OCI-LY1 (cell line): ENCODE measurements at regions not wholly inside any gene's neighbourhood (a gene's known extent, or its start where the extent isn't known, plus 50 kb on each side); places are given as distances from the start of the nearest gene placed in this dataset.

ENCODE experiments used
- H2AFZ ChIP-seq: fragments of 200-600 bp; sonication (generic), shearing (Covaris generic); 2 replicates; pipeline ENCODE4 v1.6.0; 2014; ENCODE audit warnings: antibody characterized with exemption, mild to moderate bottlenecking, low read length
- H3F3A ChIP-seq: fragments of 200-600 bp; sonication (generic), shearing (Covaris generic); 2 replicates; pipeline ENCODE4 v1.6.0; 2014; ENCODE audit warnings: mild to moderate bottlenecking, antibody characterized with exemption, low read length, moderate library complexity; ENCODE audit not compliant: insufficient read depth
- H3K27ac ChIP-seq: fragments of 200-600 bp; sonication (generic); 2 replicates; pipeline ENCODE4 v1.5.1; 2014; ENCODE audit warnings: low read length, mixed run types, mild to moderate bottlenecking, low read depth; ENCODE audit not compliant: poor library complexity, severe bottlenecking
- H3K27me3 ChIP-seq: fragments of 200-600 bp; sonication (generic); 2 replicates; pipeline ENCODE4 v1.6.0; 2014; ENCODE audit warnings: antibody characterized with exemption, mild to moderate bottlenecking, low read length, moderate library complexity; ENCODE audit not compliant: insufficient read depth
- H3K36me3 ChIP-seq: fragments of 200-600 bp; sonication (generic); 2 replicates; pipeline ENCODE4 v1.6.1; 2014; ENCODE audit warnings: mild to moderate bottlenecking, antibody characterized with exemption, low read length, moderate library complexity, mixed read lengths; ENCODE audit not compliant: insufficient read depth
- H3K4me1 ChIP-seq: fragments of 200-600 bp; sonication (generic); 2 replicates; pipeline ENCODE4 v1.5.1; 2014; ENCODE audit warnings: mild to moderate bottlenecking, low read length, moderate library complexity; ENCODE audit not compliant: insufficient read depth, severe bottlenecking
- H3K4me2 ChIP-seq: fragments of 200-600 bp; sonication (generic), shearing (Covaris generic); 2 replicates; pipeline ENCODE4 v1.6.1; 2014; ENCODE audit warnings: low read length
- H3K4me3 ChIP-seq: fragments of 200-600 bp; sonication (generic); 2 replicates; pipeline ENCODE4 v1.5.1; 2014; ENCODE audit warnings: low read length, low read depth, mild to moderate bottlenecking, mixed read lengths; ENCODE audit not compliant: poor library complexity, severe bottlenecking
- H3K79me2 ChIP-seq: fragments of 200-600 bp; shearing (Covaris generic); 2 replicates; pipeline ENCODE4 v1.6.1; 2016; ENCODE audit warnings: mixed run types, low read length, mixed read lengths; ENCODE audit not compliant: insufficient read depth
- H3K9ac ChIP-seq: fragments of 200-600 bp; sonication (generic), shearing (Covaris generic); 2 replicates; pipeline ENCODE4 v1.6.1; 2014; ENCODE audit warnings: mild to moderate bottlenecking, low read length, mixed read lengths
- H3K9me2 ChIP-seq: fragments of 200-600 bp; sonication (generic), shearing (Covaris generic); 2 replicates; pipeline ENCODE4 v1.6.1; 2014; ENCODE audit warnings: low read depth, mild to moderate bottlenecking, low read length, mixed read lengths
- H3K9me3 ChIP-seq: fragments of 200-600 bp; shearing (Covaris generic); 2 replicates; pipeline ENCODE4 v1.6.1; 2014; ENCODE audit warnings: low read length, mixed read lengths
- H4K20me1 ChIP-seq: fragments of 200-600 bp; sonication (generic), shearing (Covaris generic); 2 replicates; pipeline ENCODE4 v1.6.0; 2016; ENCODE audit warnings: mild to moderate bottlenecking, low read length; ENCODE audit not compliant: insufficient read depth
- EZH2 ChIP-seq: fragments of 200-600 bp; sonication (generic), shearing (Covaris generic); IDR thresholded peaks from 2 replicates; pipeline ENCODE4 v1.8.0; 2017; ENCODE audit warnings: borderline replicate concordance, mixed run types, mild to moderate bottlenecking, antibody characterized with exemption, low read length, moderate library complexity, mixed read lengths
- TF ChIP-seq, protein P1 (sequence below): fragments of 200-600 bp; sonication (generic), shearing (Covaris generic); IDR thresholded peaks from 2 replicates; pipeline ENCODE4 v1.5.1; 2017; ENCODE audit warnings: mild to moderate bottlenecking, antibody characterized with exemption, low read length, moderate library complexity, mixed read lengths

DNA sequence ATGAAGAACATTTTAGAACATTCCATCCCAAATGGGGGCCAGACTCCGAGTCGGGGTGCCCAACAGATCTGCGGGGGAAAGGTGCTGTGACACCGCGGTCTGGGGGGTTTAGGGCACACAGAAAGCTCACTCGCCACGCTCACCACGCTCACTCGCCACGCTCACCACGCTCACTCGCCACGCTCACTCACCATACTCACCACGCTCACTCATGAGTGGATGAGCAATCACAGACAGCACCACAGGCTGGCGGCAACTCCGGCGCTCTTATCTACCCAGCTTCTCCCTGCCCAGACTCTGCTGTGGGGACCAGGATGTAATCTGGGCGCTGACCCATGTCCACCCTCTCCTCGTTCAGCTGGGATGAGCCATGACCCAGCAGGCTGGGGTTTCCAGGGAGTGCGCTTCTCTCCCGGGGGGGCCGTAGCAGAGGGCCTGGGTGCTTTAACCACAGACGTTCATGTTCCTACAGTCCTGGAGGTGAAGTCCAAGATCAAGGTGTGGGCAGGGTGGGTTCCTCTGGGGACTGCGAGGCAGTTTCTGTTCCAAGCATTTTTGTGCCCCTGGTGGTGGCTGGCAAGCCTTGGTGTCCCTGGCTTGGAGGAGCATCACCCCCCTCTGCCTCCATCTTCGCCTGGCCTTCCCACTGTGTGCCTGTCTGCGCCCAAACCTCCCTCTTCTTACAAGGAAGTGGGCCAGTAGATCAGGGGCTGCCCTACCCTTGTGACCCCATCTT lies 141.2 kb downstream of the CTTN start:
- no peak overlapping the region for H3K9ac ChIP-seq
- no peaks in the 10 kb centered on the region for H3K9me3 ChIP-seq
- H2AFZ ChIP-seq: no peak overlapping the region
- H3F3A ChIP-seq: no peaks in the 10 kb centered on the region
- no peaks in the 10 kb centered on the region for H3K79me2 ChIP-seq
- H3K4me1 ChIP-seq: no peaks in the 10 kb centered on the region
- no peak overlapping the region for H3K27ac ChIP-seq
- H4K20me1 ChIP-seq: no peaks in the 10 kb centered on the region
- no peak overlapping the region for H3K4me3 ChIP-seq
- peaks cover 13% of the 10 kb centered on the region; the same call in 1 of the 2 replicates for H3K27me3 ChIP-seq
- H3K4me2 ChIP-seq: no peak overlapping the region
- no peaks in the 10 kb centered on the region for H3K36me3 ChIP-seq
- no peaks in the 10 kb centered on the region for H3K9me2 ChIP-seq
- TF ChIP-seq EZH2: no peak
- TF ChIP-seq, protein P1, sequence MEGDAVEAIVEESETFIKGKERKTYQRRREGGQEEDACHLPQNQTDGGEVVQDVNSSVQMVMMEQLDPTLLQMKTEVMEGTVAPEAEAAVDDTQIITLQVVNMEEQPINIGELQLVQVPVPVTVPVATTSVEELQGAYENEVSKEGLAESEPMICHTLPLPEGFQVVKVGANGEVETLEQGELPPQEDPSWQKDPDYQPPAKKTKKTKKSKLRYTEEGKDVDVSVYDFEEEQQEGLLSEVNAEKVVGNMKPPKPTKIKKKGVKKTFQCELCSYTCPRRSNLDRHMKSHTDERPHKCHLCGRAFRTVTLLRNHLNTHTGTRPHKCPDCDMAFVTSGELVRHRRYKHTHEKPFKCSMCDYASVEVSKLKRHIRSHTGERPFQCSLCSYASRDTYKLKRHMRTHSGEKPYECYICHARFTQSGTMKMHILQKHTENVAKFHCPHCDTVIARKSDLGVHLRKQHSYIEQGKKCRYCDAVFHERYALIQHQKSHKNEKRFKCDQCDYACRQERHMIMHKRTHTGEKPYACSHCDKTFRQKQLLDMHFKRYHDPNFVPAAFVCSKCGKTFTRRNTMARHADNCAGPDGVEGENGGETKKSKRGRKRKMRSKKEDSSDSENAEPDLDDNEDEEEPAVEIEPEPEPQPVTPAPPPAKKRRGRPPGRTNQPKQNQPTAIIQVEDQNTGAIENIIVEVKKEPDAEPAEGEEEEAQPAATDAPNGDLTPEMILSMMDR: no peak

DNA sequence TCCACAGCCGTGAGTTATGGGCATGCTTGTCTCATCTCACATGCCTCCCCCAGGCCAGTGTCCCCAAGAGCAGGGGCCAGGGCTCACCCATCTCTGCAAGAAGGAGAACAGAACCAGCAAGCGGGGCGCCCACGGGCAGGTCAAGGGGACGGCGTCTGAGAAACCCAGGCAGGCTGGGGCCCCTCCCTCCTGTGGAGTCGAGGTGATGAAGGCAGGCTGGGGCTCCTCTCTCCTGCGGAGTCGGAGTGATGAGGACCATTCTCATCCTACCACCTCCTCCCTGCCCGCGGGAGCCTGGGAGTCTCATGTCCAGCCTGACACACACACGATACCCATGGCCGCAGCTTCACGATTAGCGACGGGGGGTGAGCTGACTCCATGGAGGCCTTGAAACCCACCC lies 141.9 kb downstream of the CTTN start:
- no peak overlapping the region for H3K9ac ChIP-seq
- H3K9me2 ChIP-seq: no peaks in the 10 kb centered on the region
- peaks cover 13% of the 10 kb centered on the region; the same call in 1 of the 2 replicates for H3K27me3 ChIP-seq
- H3K4me1 ChIP-seq: no peaks in the 10 kb centered on the region
- H3K4me3 ChIP-seq: no peak overlapping the region
- H2AFZ ChIP-seq: no peak overlapping the region
- no peak overlapping the region for H3K4me2 ChIP-seq
- H4K20me1 ChIP-seq: no peaks in the 10 kb centered on the region
- no peaks in the 10 kb centered on the region for H3K79me2 ChIP-seq
- no peaks in the 10 kb centered on the region for H3K36me3 ChIP-seq
- no peak for TF ChIP-seq EZH2
- TF ChIP-seq, protein P1: no peak
- H3K9me3 ChIP-seq: no peaks in the 10 kb centered on the region
- H3K27ac ChIP-seq: no peak overlapping the region
- H3F3A ChIP-seq: no peaks in the 10 kb centered on the region

DNA sequence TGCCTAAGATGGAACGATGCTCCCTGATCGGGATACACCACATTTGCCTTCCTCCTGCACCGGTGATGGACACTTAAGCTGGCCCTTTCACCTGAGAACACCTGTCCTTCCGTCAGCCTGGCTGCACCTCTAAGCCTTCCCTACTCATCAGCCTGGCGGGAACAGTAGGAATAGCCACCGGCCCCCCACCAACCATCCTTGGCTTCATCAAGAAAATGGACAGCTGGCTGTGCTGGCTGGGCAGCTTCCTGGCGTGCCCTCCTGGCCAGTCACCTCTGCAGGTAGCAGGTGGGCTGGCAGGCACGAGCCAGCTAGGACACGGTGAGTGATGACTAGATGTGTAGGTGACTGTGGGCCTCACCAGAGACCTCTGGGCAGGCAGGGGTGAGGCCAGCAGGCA lies 142.8 kb downstream of the CTTN start:
- Histone ChIP-seq H3K9me3 (no peaks in the 10 kb centered on the region), H3K79me2 (no peaks in the 10 kb centered on the region), H3K27me3 (peaks cover 14% of the 10 kb centered on the region; the same call in 1 of the 2 replicates), H4K20me1 (no peaks in the 10 kb centered on the region), H3K9me2 (no peaks in the 10 kb centered on the region), H3F3A (no peaks in the 10 kb centered on the region), H3K4me2 (no peak overlapping the region), H3K4me1 (no peaks in the 10 kb centered on the region), H2AFZ (no peak overlapping the region), H3K36me3 (no peaks in the 10 kb centered on the region), H3K9ac (no peak overlapping the region), H3K4me3 (no peak overlapping the region), H3K27ac (no peak overlapping the region)
- no peak for TF ChIP-seq EZH2
- TF ChIP-seq, protein P1: no peak
